ENCODE measurements at regions not wholly inside any gene's neighbourhood (a gene's known extent, or its start where the extent isn't known, plus 50 kb on each side); places are given as distances from the start of the nearest gene placed in this dataset.

DNA sequence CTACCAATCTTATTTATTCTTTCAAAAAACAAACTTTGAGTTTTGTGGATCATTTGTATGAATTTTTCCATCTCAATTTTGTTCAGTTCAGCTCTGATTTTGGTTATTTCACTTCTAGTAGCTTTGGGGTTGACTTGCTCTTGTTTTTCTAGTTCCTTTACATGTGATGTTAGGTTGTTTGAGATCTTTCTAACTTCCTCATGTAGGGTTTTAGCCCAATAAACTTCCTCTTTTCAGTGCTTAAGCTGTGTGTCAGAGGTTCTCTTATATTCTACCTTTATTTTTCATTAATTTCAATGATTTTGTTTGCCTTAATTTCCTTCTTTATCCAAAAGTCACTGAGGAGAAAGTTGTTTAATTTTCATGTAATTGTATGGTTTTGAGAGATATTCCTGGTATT, 860.4 kb upstream of the FBXO33 start:
- TF ChIP-seq, protein P1, sequence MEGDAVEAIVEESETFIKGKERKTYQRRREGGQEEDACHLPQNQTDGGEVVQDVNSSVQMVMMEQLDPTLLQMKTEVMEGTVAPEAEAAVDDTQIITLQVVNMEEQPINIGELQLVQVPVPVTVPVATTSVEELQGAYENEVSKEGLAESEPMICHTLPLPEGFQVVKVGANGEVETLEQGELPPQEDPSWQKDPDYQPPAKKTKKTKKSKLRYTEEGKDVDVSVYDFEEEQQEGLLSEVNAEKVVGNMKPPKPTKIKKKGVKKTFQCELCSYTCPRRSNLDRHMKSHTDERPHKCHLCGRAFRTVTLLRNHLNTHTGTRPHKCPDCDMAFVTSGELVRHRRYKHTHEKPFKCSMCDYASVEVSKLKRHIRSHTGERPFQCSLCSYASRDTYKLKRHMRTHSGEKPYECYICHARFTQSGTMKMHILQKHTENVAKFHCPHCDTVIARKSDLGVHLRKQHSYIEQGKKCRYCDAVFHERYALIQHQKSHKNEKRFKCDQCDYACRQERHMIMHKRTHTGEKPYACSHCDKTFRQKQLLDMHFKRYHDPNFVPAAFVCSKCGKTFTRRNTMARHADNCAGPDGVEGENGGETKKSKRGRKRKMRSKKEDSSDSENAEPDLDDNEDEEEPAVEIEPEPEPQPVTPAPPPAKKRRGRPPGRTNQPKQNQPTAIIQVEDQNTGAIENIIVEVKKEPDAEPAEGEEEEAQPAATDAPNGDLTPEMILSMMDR (IDR thresholded peaks at IDR 0.05), result no peak
- TF ChIP-seq POLR2A (IDR thresholded peaks at IDR 0.05), result no peak
